H1 (cell line): ENCODE measurements at regions not wholly inside any gene's neighbourhood (a gene's known extent, or its start where the extent isn't known, plus 50 kb on each side); places are given as distances from the start of the nearest gene placed in this dataset.

ENCODE experiments used
- CTCF ChIA-PET: fragments of 300-600 bp; sonication (Branson Sonifier 250); formaldehyde crosslinking; loops from one replicate; lab custom pipeline; 2021; ENCODE audit not compliant: partially characterized antibody; lab: Charles Lee
- POLR2A ChIA-PET: fragments of 300-600 bp; sonication (Branson Sonifier 250); formaldehyde crosslinking; loops from one replicate; lab custom pipeline; 2021; ENCODE audit warnings: inconsistent platforms; ENCODE audit not compliant: partially characterized antibody; lab: Charles Lee
- DNase-seq, 2 experiments: peaks; one replicate each; pipeline versions ENCODE4 v3.0.0 to v3.0.0-alpha.2; 2010 to 2022; ENCODE audit warnings: low spot score in 2 of 2, low read depth in 1 of 2, mixed read lengths in 1 of 2
- FAIRE-seq: peaks from 2 replicates; lab custom pipeline; 2011; peaks lifted over from hg19 to GRCh38; lab: Jason Lieb, UNC
- H2AFZ ChIP-seq: 2 replicates; pipeline ENCODE4 v1.8.1; 2012; ENCODE audit warnings: low read length, inconsistent platforms
- H2AK5ac ChIP-seq: 2 replicates; pipeline ENCODE4 v1.6.1; 2013; ENCODE audit warnings: low read depth, low read length
- H2BK120ac ChIP-seq: replicated peaks from 2 replicates; pipeline ENCODE3; 2013; ENCODE audit warnings: low read depth, low read length, inconsistent platforms
- H2BK12ac ChIP-seq: 2 replicates; pipeline ENCODE4 v1.6.1; 2013; ENCODE audit warnings: low read depth, low read length
- H2BK15ac ChIP-seq: 2 replicates; pipeline ENCODE4 v1.6.1; 2013; ENCODE audit warnings: low read length
- H2BK20ac ChIP-seq: 2 replicates; pipeline ENCODE4 v1.6.1; 2013; ENCODE audit warnings: low read length
- H2BK5ac ChIP-seq: 2 replicates; pipeline ENCODE4 v1.6.1; 2013; ENCODE audit warnings: low read depth, low read length
- H3K14ac ChIP-seq: 2 replicates; pipeline ENCODE4 v1.6.1; 2013; ENCODE audit warnings: inconsistent platforms; ENCODE audit not compliant: insufficient read length
- H3K18ac ChIP-seq: 2 replicates; pipeline ENCODE4 v1.6.1; 2013; ENCODE audit warnings: low read length; ENCODE audit errors: extremely low read depth
- H3K23ac ChIP-seq: 2 replicates; pipeline ENCODE4 v1.6.1; 2013; ENCODE audit warnings: inconsistent platforms; ENCODE audit not compliant: insufficient read length
- H3K23me2 ChIP-seq: 2 replicates; pipeline ENCODE4 v1.6.1; 2013; ENCODE audit warnings: low read depth, low read length
- H3K27ac ChIP-seq: 2 replicates; pipeline ENCODE4 v1.6.1; 2011; ENCODE audit warnings: low read depth, low read length, inconsistent platforms
- H3K27me3 ChIP-seq, 4 experiments: replicated peaks in 1 of 4; 1 replicate in 1 of 4; 2 replicates in 3 of 4; pipeline versions ENCODE4 v1.6.1 to v1.8.1; 2011 to 2013; ENCODE audit warnings: low read length in 3 of 4, mild to moderate bottlenecking in 3 of 4, inconsistent platforms in 2 of 4, mixed read lengths in 2 of 4, moderate library complexity in 1 of 4; ENCODE audit not compliant: control insufficient read depth in 3 of 4, insufficient read depth in 3 of 4; ENCODE audit errors: extremely low read depth in 1 of 4
- H3K36me3 ChIP-seq, 4 experiments: 2 replicates each; pipeline versions ENCODE4 v1.6.1 to v1.8.1; 2011 to 2013; ENCODE audit warnings: mild to moderate bottlenecking in 4 of 4, low read length in 3 of 4, moderate library complexity in 2 of 4, control low read depth in 1 of 4, inconsistent platforms in 1 of 4; ENCODE audit not compliant: insufficient read depth in 4 of 4, control insufficient read depth in 2 of 4
- H3K4ac ChIP-seq: replicated peaks from 2 replicates; pipeline ENCODE3; 2013; ENCODE audit warnings: low read length, low read depth, mixed read lengths, inconsistent platforms; ENCODE audit not compliant: insufficient read length
- H3K4me1 ChIP-seq, 4 experiments: replicated peaks in 1 of 4; 1 replicate in 1 of 4; 2 replicates in 3 of 4; pipeline versions ENCODE4 v1.6.1 to v1.8.1; 2011 to 2013; ENCODE audit warnings: low read length in 3 of 4, inconsistent platforms in 2 of 4, mixed read lengths in 1 of 4; ENCODE audit not compliant: insufficient read depth in 4 of 4, control insufficient read depth in 3 of 4
- H3K4me2 ChIP-seq, 2 experiments: 2 replicates each; pipeline versions ENCODE4 v1.6.1 to v1.8.1; 2011 to 2013; ENCODE audit warnings: low read depth in 2 of 2, low read length in 2 of 2, control low read depth in 1 of 2, inconsistent platforms in 1 of 2, mild to moderate bottlenecking in 1 of 2; ENCODE audit not compliant: insufficient read depth in 1 of 2
- H3K4me3 ChIP-seq, 4 experiments: fragments of 200-600, 300-600 bp in 1 of 4; sonication (generic), shearing (Covaris generic), sonication (Bioruptor Twin) in 1 of 4; 2 replicates each; pipeline versions ENCODE4 v1.5.1 to v1.8.1; 2011 to 2016; ENCODE audit warnings: low read length in 4 of 4, low read depth in 3 of 4, control low read depth in 2 of 4, inconsistent platforms in 2 of 4, mild to moderate bottlenecking in 2 of 4, mixed read lengths in 1 of 4, moderate library complexity in 1 of 4; ENCODE audit not compliant: insufficient read depth in 2 of 4; ENCODE audit errors: extremely low read depth in 1 of 4
- H3K56ac ChIP-seq: replicated peaks from 2 replicates; pipeline ENCODE3; 2013; ENCODE audit warnings: low read depth, mild to moderate bottlenecking, mixed read lengths, low read length, inconsistent platforms; ENCODE audit not compliant: insufficient read length
- H3K79me1 ChIP-seq: 2 replicates; pipeline ENCODE4 v1.6.1; 2013; ENCODE audit warnings: low read depth, low read length, control low read depth
- H3K79me2 ChIP-seq, 2 experiments: 2 replicates each; pipeline versions ENCODE4 v1.6.1 to v1.8.1; 2012 to 2013; ENCODE audit warnings: low read length in 2 of 2, mild to moderate bottlenecking in 2 of 2, inconsistent platforms in 1 of 2; ENCODE audit not compliant: insufficient read depth in 2 of 2, control insufficient read depth in 1 of 2
- H3K9ac ChIP-seq, 4 experiments: replicated peaks in 1 of 4; 1 replicate in 1 of 4; 2 replicates in 3 of 4; pipeline versions ENCODE4 v1.6.1 to v1.8.1; 2011 to 2013; ENCODE audit warnings: low read depth in 3 of 4, low read length in 3 of 4, control low read depth in 2 of 4, mild to moderate bottlenecking in 2 of 4, moderate library complexity in 2 of 4, inconsistent platforms in 1 of 4; ENCODE audit errors: extremely low read depth in 1 of 4
- H3K9me3 ChIP-seq, 2 experiments: 2 replicates each; pipeline versions ENCODE4 v1.6.1 to v1.8.1; 2012 to 2013; ENCODE audit warnings: mild to moderate bottlenecking in 2 of 2, moderate library complexity in 2 of 2, control low read depth in 1 of 2, inconsistent platforms in 1 of 2, low read depth in 1 of 2, low read length in 1 of 2, mixed read lengths in 1 of 2; ENCODE audit not compliant: insufficient read depth in 2 of 2
- H4K20me1 ChIP-seq, 2 experiments: replicated peaks in 1 of 2; 2 replicates each; pipeline versions ENCODE3 to v1.8.1; 2011 to 2013; ENCODE audit warnings: inconsistent platforms in 2 of 2, low read length in 2 of 2, mild to moderate bottlenecking in 1 of 2; ENCODE audit not compliant: insufficient read depth in 2 of 2, control insufficient read depth in 1 of 2
- H4K5ac ChIP-seq: 2 replicates; pipeline ENCODE4 v1.6.1; 2013; ENCODE audit warnings: low read length, low read depth, mixed read lengths, inconsistent platforms; ENCODE audit not compliant: insufficient read length
- H4K8ac ChIP-seq: 2 replicates; pipeline ENCODE4 v1.8.0; 2013; ENCODE audit warnings: mild to moderate bottlenecking, moderate library complexity, low read length, inconsistent platforms; ENCODE audit not compliant: insufficient read depth; ENCODE audit errors: extremely low read depth
- H4K91ac ChIP-seq: replicated peaks from 2 replicates; pipeline ENCODE3; 2013; ENCODE audit warnings: low read length, mixed read lengths, inconsistent platforms; ENCODE audit not compliant: insufficient read length
- BRCA1 ChIP-seq: IDR thresholded peaks from 2 replicates; pipeline ENCODE4 v1.6.1; 2012; ENCODE audit warnings: low read depth, low read length, improper control_type of control experiment
- CHD1 ChIP-seq: IDR thresholded peaks from 2 replicates; pipeline ENCODE4 v1.6.1; 2012; ENCODE audit warnings: low read depth, low read length, improper control_type of control experiment
- E2F6 ChIP-seq: IDR thresholded peaks from 2 replicates; pipeline ENCODE4 v1.6.1; 2012; ENCODE audit warnings: inconsistent platforms
- GABPA ChIP-seq: IDR thresholded peaks from 2 replicates; pipeline ENCODE4 v1.6.1; 2011; ENCODE audit warnings: mild to moderate bottlenecking, low read length, moderate library complexity, borderline replicate concordance; ENCODE audit not compliant: insufficient read depth
- KDM5A ChIP-seq: fragments of 200-600 bp; IDR thresholded peaks from 2 replicates; pipeline ENCODE4 v1.7.1; 2012; ENCODE audit warnings: mild to moderate bottlenecking, low read length, inconsistent platforms, mixed read lengths
- TCF12 ChIP-seq: IDR thresholded peaks from 2 replicates; pipeline ENCODE4 v1.6.1; 2011; ENCODE audit warnings: low read depth, mild to moderate bottlenecking, low read length
- WGBS, 2 experiments: shearing (Covaris generic) in 1 of 2; methylation state at CpG; one replicate each; pipeline versions ENCODE4 v1.1.6 to v1.1.7; 2013 to 2015; ENCODE audit warnings: low lambda C conversion rate in 2 of 2, mixed read lengths in 2 of 2, inconsistent platforms in 1 of 2, low coverage in 1 of 2, missing lambda C conversion rate in 1 of 2; ENCODE audit not compliant: insufficient replicate concordance in 2 of 2, insufficient coverage in 1 of 2, insufficient read length in 1 of 2; ENCODE audit errors: extremely low coverage in 1 of 2, missing lambda C conversion rate in 1 of 2; 5-methylcytosine and 5-hydroxymethylcytosine counted together

GRCh38 chr10:29795850-29796249, 161.1 kb upstream of the SVIL start:
- CTCF ChIA-PET = no interaction called here
- TF ChIP-seq GABPA (no peak), KDM5A (no peak), CHD1 (no peak), BRCA1 (no peak), TCF12 (no peak), E2F6 (no peak)

More at GRCh38 chr10:29795850-29796249, 161.1 kb upstream of the SVIL start:
- no peaks in the 10 kb centered on the region for H3K36me3 ChIP-seq
- no peak overlapping the region for H2BK5ac ChIP-seq
- no peak overlapping the region for H2AFZ ChIP-seq
- POLR2A ChIA-PET = no interaction called here
- H3K79me2 ChIP-seq = no peaks in the 10 kb centered on the region
- no peak overlapping the region for H3K14ac ChIP-seq
- WGBS, 2 experiments = 94% methylated on average over 4 of the region's 4 CpGs; no CpG with 5 or more reads in 1 of the 2 experiments
- no peaks in the 10 kb centered on the region for H3K9me3 ChIP-seq
- H3K4me1 ChIP-seq = no peaks in the 10 kb centered on the region
- no peaks in the 10 kb centered on the region for H3K23me2 ChIP-seq
- no peak overlapping the region for H4K91ac ChIP-seq
- H3K18ac ChIP-seq = no peak overlapping the region
- H3K4ac ChIP-seq = peak overlapping the region; percentile 58
- no peak overlapping the region for H2BK20ac ChIP-seq
- FAIRE-seq (no peak), DNase-seq (no peak)
- no peak overlapping the region for H2BK15ac ChIP-seq
- no peak overlapping the region for H3K4me3 ChIP-seq
- no peak overlapping the region for H4K8ac ChIP-seq
- no peak overlapping the region for H2BK12ac ChIP-seq
- H3K9ac ChIP-seq = no peak overlapping the region
- no peak overlapping the region for H2BK120ac ChIP-seq
- H3K56ac ChIP-seq = no peak overlapping the region
- H3K23ac ChIP-seq = no peak overlapping the region
- H2AK5ac ChIP-seq = no peak overlapping the region
- H4K5ac ChIP-seq = no peak overlapping the region
- no peaks in the 10 kb centered on the region for H4K20me1 ChIP-seq
- H3K27me3 ChIP-seq = no peaks in the 10 kb centered on the region
- H3K4me2 ChIP-seq = no peak overlapping the region
- no peak overlapping the region for H3K27ac ChIP-seq
- H3K79me1 ChIP-seq = no peaks in the 10 kb centered on the region
